Activated CD8-positive, alpha-beta memory T cell treated with anti-CD3 and anti-CD28 coated beads, Interleukin-2, amount 50 U/mL, for 24 hours (primary cell): ENCODE measurements at regions not wholly inside any gene's neighbourhood (a gene's known extent, or its start where the extent isn't known, plus 50 kb on each side); places are given as distances from the start of the nearest gene placed in this dataset.
"Not testable (repeated sequence)": the region's sequence is repeated elsewhere in the genome, so short reads cannot be mapped to it uniquely, and the experiment has no call there.

Source experiments
- DNase-seq: peaks from one replicate; pipeline ENCODE4 v3.0.0-alpha.2; 2020; ENCODE audit errors: extremely low read depth

DNA sequence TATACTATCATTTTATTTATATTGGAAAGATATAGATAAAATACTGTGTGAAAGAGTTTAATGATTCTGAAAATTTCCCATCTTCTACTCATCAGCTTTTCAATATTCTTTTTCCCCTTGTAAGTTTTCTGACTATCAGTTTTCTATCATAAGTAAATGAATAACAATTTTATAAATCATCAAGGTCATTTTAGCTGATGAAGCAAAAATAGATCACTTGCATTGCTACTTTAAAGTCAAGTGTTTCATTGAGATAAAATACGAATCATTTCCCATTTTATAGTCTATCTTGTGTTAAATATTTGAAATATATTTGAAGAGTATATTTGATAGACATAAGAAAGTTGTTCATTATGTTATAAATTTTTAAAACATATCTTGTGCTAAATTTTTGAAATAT, 811.0 kb upstream of the GALNTL6 start:
- DNase-seq: no peak

DNA sequence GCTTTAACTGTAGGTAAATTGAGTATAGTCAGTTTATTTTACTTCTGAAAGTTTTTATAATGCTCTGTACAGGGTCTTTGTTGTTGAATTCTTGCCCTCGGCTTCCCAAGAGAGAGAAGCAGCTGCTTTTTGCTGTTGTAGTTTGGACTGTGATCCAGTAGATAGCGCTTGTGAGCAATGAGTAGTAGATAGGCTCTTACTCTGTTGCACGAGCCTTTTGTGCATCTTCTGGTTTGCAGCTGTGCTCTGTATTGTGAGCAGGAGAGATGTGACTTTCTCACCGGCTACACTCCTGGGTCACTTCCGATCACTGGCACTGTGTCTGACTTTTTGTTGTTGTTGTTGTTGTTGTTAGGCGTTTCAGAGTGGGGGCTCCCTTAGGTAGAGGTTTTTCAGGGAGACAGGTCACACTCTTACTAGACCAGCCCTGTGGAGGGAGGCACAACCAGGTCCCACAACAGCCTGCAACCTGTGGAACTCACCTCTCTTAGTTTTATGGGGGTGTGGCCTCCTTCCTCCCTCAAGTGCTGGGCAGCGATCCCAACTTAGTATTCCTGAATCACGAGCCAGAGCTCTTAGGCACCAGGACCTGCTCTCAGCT, 822.1 kb upstream of the GALNTL6 start:
- DNase-seq: no peak

DNA sequence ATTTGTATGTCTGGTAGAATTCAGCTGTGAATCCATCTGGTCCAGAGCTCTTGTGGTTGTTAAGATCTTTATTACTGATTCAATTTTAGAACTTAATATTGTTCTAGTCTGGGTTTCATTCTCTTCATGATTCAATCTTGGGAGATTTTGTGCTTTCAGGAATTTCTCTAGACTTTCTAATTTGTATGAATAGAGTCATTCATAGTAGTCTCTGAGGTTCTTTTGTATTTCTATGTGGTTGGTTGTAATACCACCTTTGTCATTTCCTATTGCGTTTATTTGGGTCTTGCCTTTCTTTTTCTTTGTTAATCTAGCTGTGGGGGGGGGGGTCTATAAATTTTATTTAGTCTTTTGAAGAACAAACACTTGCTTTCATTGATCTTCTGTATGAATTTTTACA, 824.8 kb upstream of the GALNTL6 start:
- DNase-seq: no peak

DNA sequence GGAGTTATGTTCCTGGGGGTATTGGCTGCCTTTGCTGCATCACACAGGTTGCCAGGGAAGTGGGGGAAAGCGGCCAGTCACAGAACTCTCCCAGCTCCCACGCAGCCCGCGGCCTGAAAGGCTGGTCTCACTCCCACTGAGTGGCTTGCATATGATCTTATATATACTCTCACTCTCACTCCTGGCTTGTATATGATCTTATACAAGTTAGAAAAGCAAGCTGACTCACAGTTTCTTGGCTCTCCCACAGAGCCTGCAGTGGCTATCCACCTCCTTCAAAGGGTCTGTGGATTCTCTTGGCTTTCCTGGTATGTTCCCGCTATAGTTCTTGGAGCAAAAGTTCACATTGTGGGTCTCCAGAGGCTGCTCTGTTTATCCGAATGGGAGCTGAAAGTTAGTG, 833.5 kb upstream of the GALNTL6 start:
- DNase-seq: no peak

DNA sequence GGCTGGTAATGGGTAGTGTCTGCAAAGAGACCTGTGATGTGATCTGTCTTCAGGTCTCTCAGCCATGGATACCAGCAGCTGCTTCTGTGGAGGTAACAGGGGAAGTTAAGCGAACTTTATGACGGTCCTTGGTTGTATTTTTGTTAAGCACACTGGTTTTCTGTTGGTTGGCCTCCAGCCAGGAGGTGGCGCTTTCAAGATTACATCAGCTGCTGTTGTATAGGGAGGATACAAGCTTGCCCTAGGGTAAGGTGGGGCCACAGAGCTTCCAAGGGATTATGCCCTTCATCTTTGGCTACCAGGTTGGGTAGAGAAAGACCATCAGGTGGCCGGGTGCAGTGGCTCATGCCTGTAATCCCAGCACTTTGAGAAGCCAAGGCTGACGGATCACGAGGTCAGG, 834.2 kb upstream of the GALNTL6 start:
- DNase-seq: no peak

DNA sequence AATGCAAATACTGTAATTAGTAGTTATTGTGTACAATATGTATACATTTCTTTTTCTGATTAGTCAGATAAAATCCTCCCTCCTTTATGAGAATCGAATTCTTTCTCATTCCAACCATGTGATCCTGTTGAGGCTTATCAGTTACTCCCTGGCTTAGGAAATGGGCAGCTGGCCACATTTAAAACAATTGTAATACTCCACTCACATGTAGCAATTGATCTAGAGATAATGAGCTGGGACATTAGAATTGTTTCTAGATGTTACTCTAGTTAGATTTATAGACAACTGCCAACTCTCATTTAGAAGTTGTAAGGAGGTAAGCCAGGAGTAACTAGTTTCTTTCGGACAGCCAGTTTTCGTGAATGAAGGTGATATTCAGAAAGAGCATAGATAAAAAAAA, 859.3 kb upstream of the AADAT start:
- no peak for DNase-seq

DNA sequence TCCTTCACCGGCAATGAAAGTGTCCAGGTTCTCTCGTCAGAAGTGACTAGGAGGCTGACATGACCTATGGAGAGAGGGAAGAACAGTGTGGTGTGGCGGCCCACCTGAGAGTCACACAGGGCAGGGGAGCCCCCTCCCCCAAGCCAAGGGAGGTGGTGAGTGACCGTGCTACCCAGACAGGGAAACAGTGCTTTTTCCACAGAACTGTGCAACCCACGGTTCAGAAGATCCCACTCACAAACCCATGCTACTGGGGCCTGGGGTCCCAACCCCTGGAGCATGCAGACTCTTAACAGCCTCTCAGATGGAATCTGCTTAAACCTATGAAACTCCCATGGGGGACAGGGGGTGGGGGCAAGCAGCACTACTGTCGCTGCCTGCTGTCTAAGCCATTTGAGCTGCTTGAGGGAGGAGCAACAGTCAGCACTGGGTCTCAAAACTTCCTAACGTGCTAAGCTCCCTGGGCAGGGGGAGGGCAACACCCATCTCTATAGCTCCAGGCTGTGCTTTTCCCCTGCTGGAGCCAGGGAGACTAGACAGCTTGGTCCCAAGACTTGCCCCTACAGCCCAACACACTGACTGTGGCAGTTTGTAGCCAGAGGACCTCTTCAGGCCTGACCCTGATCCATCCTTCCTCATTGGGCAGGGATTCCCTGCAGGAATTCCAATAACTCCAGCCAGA, 850.4 kb upstream of the AADAT start:
- DNase-seq: no peak

DNA sequence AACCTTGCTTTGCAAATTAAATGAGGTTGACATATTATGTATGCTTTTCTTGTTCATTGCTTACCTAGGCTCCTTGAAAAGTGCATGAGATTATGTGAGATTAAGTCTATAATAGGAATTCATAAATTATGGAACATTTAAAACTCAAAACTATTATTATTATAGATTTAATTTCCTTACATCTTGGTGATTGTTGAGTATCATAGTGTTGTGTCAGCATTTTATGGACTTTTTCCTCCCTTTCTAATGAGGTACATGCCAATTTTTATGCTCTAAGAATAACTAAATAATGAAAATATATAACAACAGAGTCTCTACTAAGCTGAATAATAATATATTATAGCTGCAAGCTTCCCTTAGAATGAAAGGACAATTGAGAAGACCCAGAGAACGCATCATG, 848.8 kb upstream of the AADAT start:
- DNase-seq: no peak

DNA sequence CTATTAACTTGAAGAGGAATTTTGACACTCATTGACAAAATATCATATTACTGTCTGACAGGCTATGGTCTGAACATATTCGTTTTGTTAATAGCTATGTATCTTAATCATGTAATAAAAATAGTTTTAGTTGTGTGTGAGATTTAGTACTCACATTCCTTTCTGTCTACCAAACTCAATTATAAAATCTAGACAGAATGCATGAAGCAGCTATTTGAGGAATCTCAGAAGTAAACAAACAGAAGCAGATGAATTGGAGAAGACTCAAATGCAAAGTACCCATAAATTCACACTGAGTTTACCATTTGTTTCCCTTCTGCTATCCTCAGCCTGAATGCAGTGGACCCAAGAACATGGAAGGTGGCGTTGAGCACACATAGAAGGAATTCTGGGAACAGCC, 841.6 kb upstream of the AADAT start:
- DNase-seq: no peak

DNA sequence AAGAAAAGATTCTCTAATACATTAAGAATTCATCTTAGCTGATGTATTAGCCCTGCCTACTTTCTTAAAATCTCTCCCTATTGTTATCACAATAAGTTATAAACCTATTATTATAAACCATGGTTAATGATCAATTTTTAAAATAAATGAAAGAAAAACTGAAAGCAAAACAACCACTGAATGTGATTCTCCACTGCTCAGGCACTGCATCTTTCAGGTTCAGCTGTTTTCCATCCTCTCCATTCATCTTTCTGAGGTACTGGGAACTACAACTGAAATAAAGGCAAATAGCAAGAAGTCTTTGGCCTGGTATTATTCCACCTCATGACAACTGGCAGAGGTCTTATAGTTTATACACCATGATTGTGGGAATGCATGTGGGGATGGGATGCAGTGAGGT, 798.9 kb upstream of the AADAT start:
- DNase-seq: no peak

DNA sequence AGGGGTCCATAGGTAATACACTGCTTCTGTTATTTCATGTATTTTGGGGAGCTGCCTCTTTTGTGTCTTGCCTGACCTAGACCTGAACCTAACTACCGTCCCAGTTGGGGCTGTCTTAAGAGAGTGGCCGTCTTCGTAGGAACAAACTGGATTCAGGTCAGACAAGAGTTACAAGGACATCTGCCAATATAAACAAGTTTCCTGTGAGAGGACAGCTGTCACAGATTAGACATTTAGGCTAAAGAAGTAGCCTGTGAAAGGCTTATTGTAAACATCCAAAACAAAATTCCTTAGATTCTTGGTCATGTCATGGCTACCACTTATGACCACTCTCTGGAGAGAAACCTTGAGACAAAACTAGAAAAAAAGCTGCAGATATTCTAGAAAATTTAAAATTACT, 797.6 kb upstream of the AADAT start:
- no peak for DNase-seq

DNA sequence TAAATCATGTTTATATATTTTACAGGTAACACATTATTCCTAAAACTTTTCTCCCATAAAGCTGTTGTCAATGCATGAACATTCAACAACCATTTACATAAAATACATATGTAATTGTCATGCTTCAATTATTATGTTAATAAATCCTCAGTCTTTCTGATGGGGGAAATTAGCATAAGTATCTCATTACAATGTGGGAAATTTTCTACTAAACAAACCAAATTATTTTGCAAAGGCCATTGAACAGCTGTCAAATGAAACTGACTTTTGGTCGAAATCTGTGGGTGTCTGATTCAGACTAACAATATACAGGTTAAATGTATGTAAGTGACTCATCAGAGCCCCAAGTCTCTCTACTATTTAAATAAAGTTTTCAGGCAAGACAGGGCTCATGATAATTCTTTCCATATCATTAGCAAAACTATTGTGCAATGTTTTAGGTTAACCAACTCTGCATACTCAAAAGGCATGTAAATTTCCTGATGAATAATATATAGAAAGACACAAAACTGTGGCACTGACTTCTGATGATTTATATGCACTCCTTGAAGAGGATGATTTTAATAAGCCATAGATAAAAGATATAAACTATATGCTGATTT, 795.3 kb upstream of the AADAT start:
- DNase-seq: no peak

DNA sequence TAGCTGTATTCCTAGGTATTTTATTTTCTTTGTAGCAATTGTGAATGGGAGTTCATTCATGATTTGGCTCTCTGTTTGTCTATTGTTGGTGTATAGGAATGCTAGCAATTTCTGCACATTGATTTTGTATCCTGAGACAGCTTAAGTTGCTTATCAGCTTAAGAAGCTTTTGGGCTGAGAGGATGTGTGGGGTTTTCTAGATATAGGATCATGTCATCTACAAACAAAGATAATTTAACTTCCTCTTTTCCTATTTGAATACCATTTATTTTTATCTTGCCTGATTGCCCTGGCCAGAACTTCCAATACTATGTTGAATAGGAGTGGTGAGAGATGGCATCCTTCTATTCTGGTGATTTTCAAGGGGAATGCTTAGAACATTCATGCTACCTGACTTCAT, 791.9 kb upstream of the AADAT start:
- not testable (repeated sequence) for DNase-seq

DNA sequence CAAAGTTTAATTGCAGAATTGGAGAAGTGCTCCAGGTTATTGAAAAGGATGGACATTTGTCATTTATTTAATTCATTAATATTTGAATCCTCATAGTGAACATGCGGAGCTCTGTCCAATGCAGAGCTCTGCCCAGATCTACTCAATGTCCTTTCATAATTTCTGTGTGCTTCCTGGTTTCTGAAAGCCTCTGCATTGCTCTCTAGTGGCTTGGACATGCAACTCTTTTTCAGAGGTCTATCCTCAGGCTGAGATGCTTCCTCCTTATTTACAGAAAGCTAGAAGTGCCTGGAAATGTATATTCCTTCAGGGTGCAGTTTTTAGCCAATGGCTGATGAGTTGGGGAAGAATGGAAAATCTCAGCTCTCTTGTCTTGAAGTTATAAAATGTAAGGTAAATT, 786.1 kb upstream of the AADAT start:
- DNase-seq: no peak

DNA sequence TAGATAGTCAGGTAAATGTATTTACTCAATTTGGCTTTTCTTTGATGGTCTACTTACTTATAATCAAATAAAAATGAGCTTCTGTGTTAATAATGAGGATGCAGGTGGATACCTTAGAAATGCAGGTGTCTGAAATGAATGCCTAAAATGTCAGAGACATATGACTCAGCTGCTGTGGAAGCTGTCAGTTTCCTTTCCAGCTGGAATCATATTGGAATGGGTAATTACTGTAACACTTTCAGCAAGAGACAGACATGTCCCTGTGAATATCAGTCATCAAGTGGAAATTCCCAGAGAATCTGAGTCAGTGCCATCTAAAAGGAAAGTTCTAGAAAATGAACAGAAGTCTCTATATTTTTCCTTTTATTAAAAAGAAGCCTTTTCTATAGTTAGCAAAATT, 783.0 kb upstream of the AADAT start:
- no peak for DNase-seq

DNA sequence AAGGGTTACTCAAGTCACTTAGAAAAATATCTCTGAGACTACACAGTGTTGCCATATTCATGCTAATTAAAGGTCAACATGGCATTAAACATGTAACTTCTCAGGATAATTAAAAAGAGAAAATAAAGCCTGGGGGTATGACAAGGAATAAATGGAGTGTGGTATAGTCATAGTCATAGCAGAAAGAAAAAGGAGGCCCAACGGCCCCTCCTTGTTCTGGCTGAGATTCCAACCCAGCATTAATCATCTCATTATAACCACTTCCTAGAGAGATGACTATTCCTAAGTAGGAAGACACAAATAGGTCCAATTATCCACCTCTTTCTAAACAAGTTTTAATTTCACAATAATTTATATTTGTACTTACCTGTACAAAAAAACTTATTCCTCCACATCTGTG, 778.4 kb upstream of the AADAT start:
- no peak for DNase-seq

DNA sequence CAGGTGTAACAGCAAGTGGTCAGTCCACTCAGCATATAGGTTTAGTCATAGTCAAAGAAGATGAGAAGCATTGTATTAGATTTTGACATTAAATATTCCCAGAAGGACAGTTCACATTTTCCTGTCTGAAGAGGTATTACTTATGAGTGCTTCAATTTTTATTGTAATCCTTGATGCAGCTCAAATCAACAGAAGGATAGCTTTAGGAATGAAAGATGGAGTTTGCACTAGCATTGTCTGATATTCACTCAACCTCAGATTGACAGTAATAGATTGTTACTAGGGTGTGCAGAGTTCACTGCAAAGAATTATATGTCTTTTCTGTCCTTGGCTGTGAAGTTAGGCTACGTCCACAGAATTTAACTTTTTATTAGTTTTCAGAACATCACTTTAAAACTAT, 764.3 kb upstream of the AADAT start:
- DNase-seq: no peak

DNA sequence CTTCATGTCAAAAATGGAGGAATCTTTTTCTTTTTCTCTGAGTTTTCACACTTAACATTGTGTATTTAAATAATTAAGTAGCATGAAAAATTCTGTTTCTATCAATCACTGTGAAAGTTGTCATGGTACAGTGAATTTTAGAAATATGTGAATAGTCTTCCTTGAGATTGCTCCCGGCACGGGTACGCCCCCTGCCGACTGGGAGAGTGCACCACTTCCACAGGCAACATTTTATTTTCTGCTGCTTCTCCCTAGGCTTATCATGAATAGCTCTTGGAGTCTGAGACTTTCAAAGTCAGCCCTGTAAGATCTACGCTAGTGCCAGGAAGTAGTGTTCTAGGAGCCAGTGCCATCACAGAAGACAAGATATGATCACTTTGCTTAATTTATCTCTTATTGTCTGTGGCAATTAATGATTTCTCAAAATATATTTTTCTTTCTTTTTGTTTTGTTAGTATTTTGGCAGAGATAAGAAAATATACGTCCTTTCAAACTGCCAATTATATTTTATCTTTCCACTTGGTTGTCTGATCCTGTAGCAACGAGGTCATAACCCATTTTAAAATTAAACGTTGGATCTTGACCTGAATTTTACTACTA, 763.8 kb upstream of the AADAT start:
- DNase-seq: peak; percentile 1

DNA sequence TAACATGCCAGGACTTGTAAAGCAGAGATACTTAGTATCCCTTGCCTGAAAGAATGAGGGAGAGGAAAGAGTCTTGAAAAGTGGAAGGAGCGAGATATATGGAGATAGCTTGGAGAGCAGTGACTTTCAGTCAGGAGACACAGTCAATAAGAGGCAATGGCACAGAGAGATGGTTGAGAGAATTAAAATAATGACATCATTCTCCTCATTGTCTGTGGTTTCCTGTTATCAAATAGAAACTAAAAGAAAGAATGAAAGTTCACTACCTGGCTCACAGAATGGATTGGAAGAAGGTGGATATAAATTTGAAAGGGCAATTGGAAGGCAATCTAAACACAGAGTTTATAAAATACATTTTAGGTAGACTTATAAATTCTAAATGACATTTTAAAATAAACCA, 760.2 kb upstream of the AADAT start:
- DNase-seq: no peak

DNA sequence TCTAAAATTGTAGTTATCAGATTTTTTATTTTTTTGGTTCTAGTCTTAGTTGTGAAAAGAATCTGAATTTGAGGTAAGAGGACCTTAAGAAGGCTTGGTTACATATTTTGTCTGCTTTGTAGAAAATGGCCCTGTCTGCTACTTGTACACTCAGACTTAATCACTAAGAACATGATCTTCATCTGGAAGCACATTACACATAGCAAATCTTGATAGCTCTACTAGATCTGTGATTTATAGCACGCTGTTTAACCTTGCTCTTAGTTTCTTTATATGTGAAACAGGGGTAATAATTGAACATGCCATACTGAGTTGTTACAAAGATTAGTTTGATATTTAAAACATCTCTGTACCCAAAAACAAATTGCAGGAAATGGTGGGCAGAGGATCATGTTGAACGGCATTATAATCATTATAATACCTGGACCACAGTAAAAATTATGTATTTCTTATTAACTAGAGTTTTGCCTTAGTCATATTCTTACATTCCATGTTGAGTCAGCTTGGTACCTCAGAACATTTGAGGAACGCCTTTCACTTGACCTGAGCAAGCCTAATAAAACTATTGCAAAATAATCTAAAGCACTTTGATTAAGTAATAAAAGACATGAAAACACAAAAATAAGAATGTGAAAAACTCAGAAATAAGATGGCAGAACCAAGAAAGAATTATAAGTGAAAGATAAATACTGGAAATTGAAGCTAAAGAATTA, 738.0 kb upstream of the AADAT start:
- DNase-seq: no peak

DNA sequence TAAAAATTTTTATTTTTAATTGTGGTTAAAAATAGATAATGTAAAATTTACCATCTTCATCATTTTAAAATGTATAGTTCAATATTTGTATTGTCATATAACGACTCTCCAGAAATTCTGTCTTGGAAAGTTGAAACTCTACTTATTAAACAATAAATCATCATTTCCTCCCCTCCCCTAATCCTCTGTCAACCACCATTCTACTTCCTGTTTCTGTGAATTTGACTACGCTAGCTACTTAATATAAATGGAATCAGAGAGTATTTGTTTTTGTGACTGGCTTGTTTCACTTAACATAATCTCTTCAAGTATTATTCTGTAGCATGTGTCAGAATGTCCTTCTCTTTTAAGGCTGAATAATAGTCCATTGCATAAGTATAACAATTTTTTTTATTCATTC, 729.0 kb upstream of the AADAT start:
- DNase-seq: no peak

DNA sequence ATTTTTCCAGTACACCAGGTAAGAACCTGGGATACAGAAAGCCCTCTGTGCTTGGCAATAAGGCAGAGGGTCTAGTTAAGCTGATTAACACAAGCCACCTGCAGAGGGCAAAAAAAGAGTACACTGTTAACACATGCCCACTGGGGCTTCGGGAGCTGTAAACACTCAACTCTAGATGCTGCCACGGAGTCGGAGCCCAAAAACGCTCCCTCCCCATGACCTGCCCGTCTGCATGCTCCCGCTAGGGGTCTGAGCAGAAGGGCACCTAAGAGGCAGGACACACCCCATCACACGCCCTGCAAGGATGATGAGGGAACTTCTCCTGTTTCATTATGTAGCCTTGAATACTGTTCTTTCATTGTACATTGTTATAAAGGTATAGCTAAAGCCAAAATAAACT, 715.6 kb upstream of the AADAT start:
- no peak for DNase-seq

DNA sequence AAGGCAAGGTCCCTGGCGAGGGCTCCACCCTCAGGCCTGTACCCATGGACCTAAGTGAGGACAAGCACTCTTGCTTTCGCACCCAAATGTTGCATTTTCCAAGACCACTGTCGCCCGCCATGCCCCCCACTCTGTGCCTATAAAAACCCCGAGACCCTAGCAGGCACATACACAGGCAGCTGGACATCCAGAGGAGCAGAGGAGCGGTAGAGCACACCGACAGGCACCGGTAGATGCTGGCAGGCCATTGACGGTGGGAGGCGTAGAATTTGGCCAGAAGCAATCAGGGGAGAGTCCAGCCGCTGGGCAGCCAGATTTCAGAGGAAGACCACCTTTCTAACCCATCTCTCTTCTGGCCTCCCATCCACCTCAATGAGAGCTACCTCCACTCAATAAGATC, 715.2 kb upstream of the AADAT start:
- DNase-seq: no peak
